Immature natural killer cell (primary cell): ENCODE measurements at regions not wholly inside any gene's neighbourhood (a gene's known extent, or its start where the extent isn't known, plus 50 kb on each side); places are given as distances from the start of the nearest gene placed in this dataset.

ENCODE experiments used
- DNase-seq, 3 donors: peaks; one replicate each; pipeline ENCODE4 v3.0.0; 2022; ENCODE audit warnings: mixed read lengths in 1 of 3
- H3K27ac Mint-ChIP-seq, 6 donors: one replicate each; pipeline ENCODE4 v1.8.0; 2020; ENCODE audit warnings: mixed read lengths in 6 of 6, mild to moderate bottlenecking in 5 of 6, inconsistent platforms in 4 of 6, moderate library complexity in 3 of 6
- H3K27me3 Mint-ChIP-seq, 3 donors: one replicate each; pipeline ENCODE4 v1.8.0; 2020 to 2021; ENCODE audit warnings: low read depth in 3 of 3, mild to moderate bottlenecking in 3 of 3, mixed read lengths in 3 of 3, moderate library complexity in 3 of 3, inconsistent platforms in 1 of 3
- H3K36me3 Mint-ChIP-seq, 3 donors: one replicate each; pipeline ENCODE4 v1.8.0; 2020; ENCODE audit warnings: mixed read lengths in 3 of 3, inconsistent platforms in 2 of 3, mild to moderate bottlenecking in 2 of 3
- H3K4me1 Mint-ChIP-seq, 2 donors: one replicate each; pipeline ENCODE4 v1.8.0; 2020; ENCODE audit warnings: inconsistent platforms in 2 of 2, mild to moderate bottlenecking in 2 of 2, mixed read lengths in 2 of 2, moderate library complexity in 1 of 2
- H3K4me3 Mint-ChIP-seq, 5 donors: one replicate each; pipeline ENCODE4 v1.8.0; 2020; ENCODE audit warnings: mild to moderate bottlenecking in 5 of 5, mixed read lengths in 5 of 5, inconsistent platforms in 3 of 5, moderate library complexity in 3 of 5
- H3K9me3 Mint-ChIP-seq, 6 donors: one replicate each; pipeline ENCODE4 v1.8.0; 2020; ENCODE audit warnings: mild to moderate bottlenecking in 6 of 6, mixed read lengths in 6 of 6, inconsistent platforms in 4 of 6, moderate library complexity in 3 of 6

DNA sequence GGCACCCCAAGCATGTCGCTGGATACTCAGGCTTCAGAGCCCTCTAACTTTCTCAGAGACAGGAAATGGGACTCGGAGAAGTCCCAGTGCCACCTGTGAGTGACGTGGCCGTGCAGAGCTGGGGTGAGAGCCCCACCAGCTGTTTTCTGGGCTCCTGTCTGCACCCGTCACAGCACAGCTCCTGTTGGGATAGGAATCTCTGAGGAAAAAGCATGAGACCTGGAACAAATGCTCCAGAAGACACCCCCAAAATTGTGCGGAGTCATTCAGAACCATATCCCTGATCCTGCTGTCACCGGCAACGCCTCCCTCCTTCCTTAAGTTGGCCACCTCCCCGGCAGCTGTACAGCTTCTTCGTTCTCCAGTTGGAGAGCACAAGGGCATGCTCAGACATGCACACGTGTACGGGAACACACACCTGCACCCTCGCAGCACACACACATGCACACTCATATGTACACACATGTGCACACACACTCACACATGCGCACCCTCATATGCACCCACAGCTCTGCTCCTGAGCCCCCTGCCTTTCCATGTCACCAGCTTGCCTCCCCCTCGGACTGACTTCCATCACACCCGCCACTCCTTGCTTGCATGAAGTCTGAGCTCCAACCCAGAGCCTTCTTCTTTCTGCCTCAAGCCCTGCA lies 1430.0 kb downstream of the BRD1 start:
- H3K36me3 Mint-ChIP-seq, result no peaks in the 10 kb centered on the region
- no peaks in the 10 kb centered on the region for H3K9me3 Mint-ChIP-seq
- no peaks in the 10 kb centered on the region for H3K4me1 Mint-ChIP-seq
- H3K27ac Mint-ChIP-seq, result no peak overlapping the region
- H3K27me3 Mint-ChIP-seq, result peaks cover 0 to 13% (median 6%) of the 10 kb centered on the region in 3 donors
- H3K4me3 Mint-ChIP-seq, result no peak overlapping the region
- no peak for DNase-seq

DNA sequence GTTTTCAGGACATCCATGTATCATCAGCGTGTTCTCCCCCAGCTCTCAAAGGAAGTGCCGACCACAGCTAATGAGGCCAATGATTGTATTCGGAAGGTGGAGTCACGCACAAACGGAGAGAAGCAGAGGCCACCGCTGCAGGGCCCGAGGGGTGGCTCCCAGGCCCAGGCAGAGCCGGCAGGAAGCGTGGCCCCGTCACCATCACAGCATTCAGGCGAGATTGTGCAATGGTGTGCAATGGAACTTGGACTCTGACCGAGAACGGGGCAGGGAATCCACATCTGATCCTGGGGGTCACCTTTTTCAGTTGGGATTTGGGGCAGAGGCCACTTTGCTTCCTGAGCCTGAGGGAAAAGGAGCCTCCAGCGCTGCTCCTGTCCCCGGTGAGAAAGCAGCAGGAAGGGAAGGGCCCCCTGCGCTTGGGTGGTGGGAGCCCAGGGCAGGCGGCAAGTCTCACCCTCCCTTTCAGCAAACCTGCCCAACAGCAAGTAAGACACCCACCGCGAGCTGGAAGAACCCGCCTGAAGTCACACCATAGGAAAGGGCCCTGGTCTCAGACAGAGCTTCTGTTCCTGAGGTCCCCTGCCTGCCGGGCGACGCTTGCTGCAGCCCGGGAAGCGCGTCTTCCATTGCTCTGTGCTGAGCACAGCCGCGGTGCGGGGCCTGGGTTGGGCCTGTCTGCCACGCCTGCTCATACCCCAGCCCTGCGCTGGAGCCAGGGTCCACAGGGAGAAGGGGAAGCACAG lies 1430.7 kb downstream of the BRD1 start:
- no peaks in the 10 kb centered on the region for H3K4me1 Mint-ChIP-seq

DNA sequence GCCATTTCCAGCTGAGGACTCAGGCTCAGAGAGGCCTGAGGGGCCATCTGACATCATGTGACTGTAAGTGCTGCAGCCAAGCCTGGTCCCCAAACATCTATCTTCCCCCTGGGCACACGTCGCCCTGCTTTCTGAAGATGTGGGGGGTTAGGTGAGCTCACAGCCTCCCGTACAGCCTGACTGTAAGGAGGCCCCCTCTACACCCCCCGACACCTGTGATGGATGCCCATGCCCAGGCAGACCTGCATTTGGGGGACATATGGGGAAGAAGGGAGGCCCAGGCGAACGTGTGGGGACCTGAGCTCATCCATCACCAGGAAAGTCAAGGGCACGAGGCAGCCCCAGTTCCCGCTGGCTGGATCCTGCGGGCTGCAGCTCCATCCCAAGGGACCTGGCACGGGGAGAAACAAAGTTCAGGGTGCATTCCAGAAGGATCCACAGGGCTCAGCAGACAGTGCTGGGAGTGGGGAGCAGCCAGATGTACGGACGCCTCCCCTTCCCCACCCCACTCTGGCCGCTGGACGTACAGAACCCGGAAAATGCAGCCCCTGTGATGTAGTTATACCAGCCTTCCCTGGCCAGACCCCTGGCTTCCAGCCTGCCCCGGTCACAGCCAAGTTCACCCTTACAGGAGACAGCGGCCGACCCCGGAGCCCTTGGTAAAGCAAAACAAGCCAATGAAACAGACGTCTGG lies 1431.4 kb downstream of the BRD1 start:
- Mint-ChIP-seq H3K4me3 (no peak overlapping the region), H3K27me3 (peaks cover 0 to 12% (median 4%) of the 10 kb centered on the region in 3 donors), H3K27ac (no peak overlapping the region), H3K36me3 (no peaks in the 10 kb centered on the region), H3K4me1 (no peaks in the 10 kb centered on the region), H3K9me3 (no peaks in the 10 kb centered on the region)
- DNase-seq, result no peak

More for the DNA sequence above, 1430.7 kb downstream of the BRD1 start:
- H3K36me3 Mint-ChIP-seq, result no peaks in the 10 kb centered on the region
- peaks cover 0 to 13% (median 8%) of the 10 kb centered on the region in 3 donors for H3K27me3 Mint-ChIP-seq
- no peak for DNase-seq
- H3K27ac Mint-ChIP-seq, result no peak overlapping the region
- no peak overlapping the region for H3K4me3 Mint-ChIP-seq
- no peaks in the 10 kb centered on the region for H3K9me3 Mint-ChIP-seq

DNA sequence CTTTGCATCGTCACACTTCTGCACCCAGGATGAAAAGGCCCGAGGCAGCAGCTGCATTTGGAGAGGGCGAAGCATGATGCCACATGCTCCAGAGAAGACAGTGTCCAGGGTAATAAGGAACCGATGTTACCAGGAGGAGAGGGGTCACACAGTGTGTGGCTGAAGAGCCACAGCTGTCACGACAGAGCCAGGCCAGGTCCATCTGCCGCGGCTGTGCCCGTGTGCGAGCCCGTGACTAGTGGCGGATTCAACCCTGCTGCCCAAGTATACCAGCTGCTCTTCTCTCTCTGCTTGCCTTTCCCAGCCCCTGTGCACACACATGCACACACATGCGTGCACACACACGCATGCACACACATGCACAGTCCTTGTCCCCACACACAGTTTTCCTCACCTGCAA lies 1432.5 kb downstream of the BRD1 start:
- no peaks in the 10 kb centered on the region for H3K36me3 Mint-ChIP-seq
- no peak for DNase-seq
- H3K27me3 Mint-ChIP-seq, result peaks cover 0 to 12% (median 4%) of the 10 kb centered on the region in 3 donors
- no peaks in the 10 kb centered on the region for H3K9me3 Mint-ChIP-seq
- no peak overlapping the region for H3K4me3 Mint-ChIP-seq
- H3K27ac Mint-ChIP-seq, result no peak overlapping the region
- no peaks in the 10 kb centered on the region for H3K4me1 Mint-ChIP-seq

DNA sequence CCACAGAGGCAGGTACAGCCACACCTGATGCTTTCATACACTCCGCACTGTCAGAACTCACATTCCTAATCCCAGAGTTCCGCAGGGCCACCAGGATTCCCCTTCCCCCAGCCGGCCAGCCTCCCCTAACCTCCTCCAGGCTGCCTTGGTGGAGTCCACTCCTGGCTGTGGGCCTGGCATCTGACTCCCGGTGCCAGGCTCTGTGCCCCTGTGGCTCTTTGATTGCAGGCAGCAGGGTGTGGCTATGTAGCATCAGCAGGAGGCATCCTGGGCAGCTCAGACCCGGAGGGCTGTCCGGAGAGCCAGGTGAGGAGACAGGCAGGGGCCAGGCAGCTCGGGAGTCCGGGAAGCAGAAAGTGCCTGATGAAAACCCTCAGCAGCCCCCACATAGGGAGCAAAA lies 1432.9 kb downstream of the BRD1 start:
- H3K9me3 Mint-ChIP-seq, result no peaks in the 10 kb centered on the region
- H3K27me3 Mint-ChIP-seq, result peaks cover under 1 to 12% (median 4%) of the 10 kb centered on the region in 3 donors
- no peaks in the 10 kb centered on the region for H3K36me3 Mint-ChIP-seq
- no peak overlapping the region for H3K4me3 Mint-ChIP-seq
- H3K27ac Mint-ChIP-seq, result no peak overlapping the region
- DNase-seq, result no peak
- no peaks in the 10 kb centered on the region for H3K4me1 Mint-ChIP-seq

DNA sequence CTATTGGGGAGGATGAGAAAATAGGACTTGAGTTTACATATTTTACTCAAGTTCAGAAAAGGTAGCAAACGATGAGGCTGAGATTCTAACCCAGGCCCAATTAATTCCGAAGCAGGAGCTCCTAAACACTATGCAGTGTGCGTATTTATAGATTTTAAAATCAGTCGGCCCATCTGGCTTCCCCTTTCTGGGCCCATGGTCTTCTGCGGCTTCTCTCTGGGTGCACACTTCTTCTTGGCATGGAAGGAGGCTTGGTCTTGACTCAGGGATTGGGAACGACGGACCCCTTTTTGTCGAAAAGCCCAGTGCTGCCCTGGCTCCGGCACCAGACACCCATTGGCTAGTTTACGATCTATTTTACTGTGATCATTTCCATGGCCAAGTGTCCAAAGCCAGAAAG lies 1433.8 kb downstream of the BRD1 start:
- H3K27me3 Mint-ChIP-seq, result peaks cover 1 to 10% (median 4%) of the 10 kb centered on the region in 3 donors
- H3K27ac Mint-ChIP-seq, result no peak overlapping the region
- H3K4me1 Mint-ChIP-seq, result no peaks in the 10 kb centered on the region
- H3K4me3 Mint-ChIP-seq, result no peak overlapping the region
- H3K36me3 Mint-ChIP-seq, result no peaks in the 10 kb centered on the region
- DNase-seq, result no peak
- no peaks in the 10 kb centered on the region for H3K9me3 Mint-ChIP-seq

DNA sequence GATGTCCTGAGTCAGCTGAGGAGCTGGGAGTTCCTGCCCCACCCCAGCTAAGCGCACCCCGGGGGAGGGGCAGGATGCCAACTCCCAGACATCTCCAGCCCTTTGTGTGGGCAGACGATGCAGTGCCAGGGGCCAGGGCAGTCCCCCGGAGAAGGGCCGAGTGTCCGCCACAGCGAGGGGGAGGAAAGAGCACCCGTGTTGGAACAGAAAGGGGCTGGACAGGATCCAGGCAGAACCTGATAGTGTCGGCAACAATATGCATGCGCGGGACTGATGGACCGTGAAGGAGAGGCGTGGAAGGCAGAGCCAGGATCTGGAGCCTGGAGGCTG lies 1434.7 kb downstream of the BRD1 start:
- Mint-ChIP-seq H3K36me3 (no peaks in the 10 kb centered on the region), H3K27me3 (peaks cover 1 to 9% (median 4%) of the 10 kb centered on the region in 3 donors), H3K27ac (no peak overlapping the region), H3K4me3 (no peak overlapping the region), H3K4me1 (no peaks in the 10 kb centered on the region), H3K9me3 (no peaks in the 10 kb centered on the region)
- DNase-seq, result no peak

DNA sequence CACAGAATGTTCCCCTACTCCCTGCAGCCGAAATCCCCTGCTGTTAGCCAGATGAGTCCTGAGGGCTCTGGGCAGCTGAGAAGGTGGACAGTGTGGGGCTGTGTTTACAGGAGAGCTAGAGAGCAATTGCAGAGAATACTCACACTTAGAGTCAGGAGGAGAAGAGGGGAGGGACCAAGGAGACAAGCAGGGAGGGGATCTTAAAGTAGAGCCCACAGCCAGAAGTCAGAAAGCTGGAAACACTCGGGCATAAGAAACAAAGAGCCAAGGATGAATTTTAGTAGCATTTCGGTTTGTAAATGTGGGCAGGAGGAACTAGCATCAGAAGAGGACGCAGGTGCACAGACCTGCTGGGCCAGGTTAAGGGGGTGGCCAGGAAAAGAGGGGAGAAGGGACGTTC lies 1435.9 kb downstream of the BRD1 start:
- H3K4me1 Mint-ChIP-seq, result no peaks in the 10 kb centered on the region
- DNase-seq, result no peak

DNA sequence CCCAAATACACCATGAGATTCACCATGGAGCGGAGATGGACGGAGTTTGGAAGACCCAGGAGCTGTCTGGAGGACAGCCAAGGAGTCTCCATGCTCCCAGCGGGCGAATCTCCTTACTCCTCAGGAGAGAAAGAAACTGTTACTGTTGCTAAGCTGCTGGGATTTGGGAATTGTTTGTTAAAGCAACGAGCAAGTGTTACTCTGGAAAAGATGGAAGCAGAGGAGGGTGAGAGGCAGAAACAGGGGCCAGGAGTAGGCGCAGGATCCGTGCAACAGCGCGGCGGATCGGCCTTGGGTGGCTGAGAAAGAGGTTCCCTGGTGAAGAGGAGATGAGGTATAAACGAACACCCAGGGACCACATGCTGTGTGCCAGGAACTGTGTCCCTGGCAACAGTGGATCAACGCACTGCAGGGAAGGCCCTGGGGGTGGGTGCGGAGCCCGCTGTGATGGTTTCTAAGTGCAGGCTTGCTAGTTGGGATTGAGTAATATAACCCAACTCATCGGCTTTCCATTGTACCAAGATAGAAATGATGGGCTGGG lies 1436.4 kb downstream of the BRD1 start:
- H3K4me3 Mint-ChIP-seq, result no peak overlapping the region
- no peaks in the 10 kb centered on the region for H3K4me1 Mint-ChIP-seq
- no peak overlapping the region for H3K27ac Mint-ChIP-seq
- H3K27me3 Mint-ChIP-seq, result peaks cover 1 to 7% (median 4%) of the 10 kb centered on the region in 3 donors
- DNase-seq, result no peak
- H3K36me3 Mint-ChIP-seq, result no peaks in the 10 kb centered on the region
- H3K9me3 Mint-ChIP-seq, result peaks cover 0 to 2% (median 0%) of the 10 kb centered on the region in 6 donors

More for the DNA sequence above, 1435.9 kb downstream of the BRD1 start:
- Mint-ChIP-seq H3K36me3 (no peaks in the 10 kb centered on the region), H3K9me3 (no peaks in the 10 kb centered on the region), H3K27me3 (peaks cover 1 to 5% (median 4%) of the 10 kb centered on the region in 3 donors), H3K4me3 (no peak overlapping the region), H3K27ac (no peak overlapping the region)

DNA sequence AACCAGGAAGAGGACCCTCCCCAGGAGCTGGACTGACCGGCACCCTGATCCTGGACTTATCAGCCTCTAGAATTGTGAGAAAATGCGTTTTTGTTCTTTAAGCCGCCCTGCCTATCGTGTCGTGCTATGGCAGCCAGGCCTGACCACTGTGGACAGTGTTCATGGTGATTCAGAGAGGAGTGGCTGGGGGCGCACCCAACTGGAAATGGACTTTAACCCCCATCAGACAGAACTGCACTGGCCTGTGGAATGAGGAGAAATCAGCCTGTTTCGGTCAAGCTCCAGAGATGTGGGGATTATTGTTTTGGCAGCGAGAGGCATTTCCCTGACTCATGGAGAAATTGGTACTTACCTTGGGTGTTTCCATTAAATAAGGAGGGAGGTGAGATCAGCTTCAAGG lies 1437.8 kb downstream of the BRD1 start:
- H3K4me3 Mint-ChIP-seq, result no peak overlapping the region
- H3K27ac Mint-ChIP-seq, result no peak overlapping the region
- H3K4me1 Mint-ChIP-seq, result no peaks in the 10 kb centered on the region
- no peak for DNase-seq
- H3K27me3 Mint-ChIP-seq, result peaks cover 4 to 8% (median 7%) of the 10 kb centered on the region in 3 donors
- no peaks in the 10 kb centered on the region for H3K36me3 Mint-ChIP-seq
- peaks cover 5 to 14% (median 11%) of the 10 kb centered on the region in 6 donors for H3K9me3 Mint-ChIP-seq

DNA sequence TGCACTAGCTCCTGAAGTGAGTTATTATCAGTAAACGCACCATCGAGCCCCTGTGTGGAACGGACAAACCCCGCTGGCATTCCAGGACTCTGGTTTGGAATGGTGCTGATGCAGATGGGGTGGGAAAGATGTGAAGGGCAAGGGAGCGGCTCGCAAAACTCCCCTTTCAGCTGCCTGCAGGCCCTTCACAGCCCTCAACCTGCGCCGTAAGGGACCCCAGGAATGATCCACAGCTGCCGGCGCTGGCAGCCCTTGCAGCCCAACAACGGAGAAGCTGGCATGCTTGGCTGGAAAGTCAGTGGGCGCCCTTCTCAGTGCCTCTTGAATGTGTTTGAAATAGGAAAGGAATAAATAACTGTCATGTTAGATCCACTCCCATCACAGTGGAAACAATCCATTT lies 1445.5 kb downstream of the BRD1 start:
- no peak for DNase-seq
- peaks cover 6 to 24% (median 15%) of the 10 kb centered on the region in 6 donors for H3K9me3 Mint-ChIP-seq
- no peak overlapping the region for H3K27ac Mint-ChIP-seq
- H3K36me3 Mint-ChIP-seq, result no peaks in the 10 kb centered on the region
- H3K27me3 Mint-ChIP-seq, result peaks cover 9 to 17% (median 14%) of the 10 kb centered on the region in 3 donors
- H3K4me1 Mint-ChIP-seq, result no peaks in the 10 kb centered on the region
- no peak overlapping the region for H3K4me3 Mint-ChIP-seq

DNA sequence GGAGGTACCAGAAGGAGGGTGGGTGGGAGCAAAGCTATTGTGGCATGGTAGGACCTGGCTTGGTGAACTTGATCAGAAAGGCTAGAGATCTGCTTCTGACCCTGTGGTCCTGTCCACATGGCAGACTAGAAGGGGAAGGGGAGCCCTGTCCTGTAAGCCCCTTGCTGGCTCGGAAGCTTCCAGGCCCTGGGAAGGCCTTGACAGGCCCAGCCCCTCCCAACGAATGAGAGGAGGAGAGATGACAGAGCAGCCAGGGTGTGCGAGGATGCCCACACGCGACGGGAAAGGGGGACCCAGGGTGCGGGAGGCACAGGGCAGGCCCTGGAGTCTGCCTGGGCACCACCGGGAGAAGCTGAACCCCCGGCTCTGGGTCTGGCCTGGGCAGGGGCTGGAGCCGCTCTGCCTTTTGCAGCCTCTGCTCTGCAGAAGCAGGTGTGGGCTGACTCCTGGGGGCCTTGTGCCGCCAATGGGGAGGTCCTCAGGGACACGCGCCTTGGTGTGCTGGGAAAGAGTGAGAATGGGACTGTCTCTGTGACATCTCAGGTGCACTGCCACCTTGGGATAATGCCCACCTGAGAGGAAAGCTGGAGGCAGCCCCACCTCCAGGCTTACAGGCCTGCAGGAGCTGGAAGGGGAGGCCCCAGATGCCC lies 1447.5 kb downstream of the BRD1 start:
- Mint-ChIP-seq H3K27ac (no peak overlapping the region), H3K27me3 (peaks cover 9 to 16% (median 10%) of the 10 kb centered on the region in 3 donors), H3K4me1 (no peaks in the 10 kb centered on the region), H3K9me3 (peaks cover 2 to 13% (median 6%) of the 10 kb centered on the region in 6 donors), H3K4me3 (no peak overlapping the region), H3K36me3 (no peaks in the 10 kb centered on the region)
- DNase-seq, result no peak

DNA sequence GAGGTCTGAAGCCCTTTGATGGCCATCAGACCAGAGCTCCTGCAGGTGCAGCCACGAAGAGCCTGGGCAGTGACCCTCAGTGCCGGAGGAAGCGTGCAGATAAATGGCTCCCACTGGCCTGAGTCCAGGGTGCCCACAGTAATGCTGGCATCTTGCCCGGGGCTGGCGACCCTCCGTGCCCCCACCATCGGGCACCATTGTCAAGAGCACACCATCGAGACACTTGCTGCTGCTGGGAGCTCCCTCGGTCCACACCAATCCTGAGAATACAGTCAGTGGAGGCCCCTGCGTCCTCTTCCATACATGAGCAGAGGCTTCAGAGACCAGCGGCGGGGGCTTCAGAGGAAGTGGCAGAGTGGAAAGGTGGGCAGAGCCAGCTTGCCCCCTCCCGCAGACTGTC lies 1448.3 kb downstream of the BRD1 start:
- Mint-ChIP-seq H3K9me3 (peaks cover 0 to 5% (median 3%) of the 10 kb centered on the region in 6 donors), H3K36me3 (no peaks in the 10 kb centered on the region), H3K27me3 (peaks cover 7 to 21% (median 7%) of the 10 kb centered on the region in 3 donors), H3K27ac (no peak overlapping the region), H3K4me3 (no peak overlapping the region), H3K4me1 (no peaks in the 10 kb centered on the region)
- DNase-seq, result no peak
